A549 (cell line): ENCODE measurements at regions not wholly inside any gene's neighbourhood (a gene's known extent, or its start where the extent isn't known, plus 50 kb on each side); places are given as distances from the start of the nearest gene placed in this dataset.

Source experiments
- ATAC-seq, 2 experiments: fragments of 200-7000 bp in 1 of 2; fragments of >200 bp in 1 of 2; cut with Nextera tagmentation in 1 of 2; cut with Tn5 transposase in 1 of 2; 3 replicates each; pipeline versions ENCODE4 v1.8.0 to v1.9.1; 2018 to 2020; ENCODE audit warnings: mild to moderate bottlenecking in 1 of 2, moderate library complexity in 1 of 2
- CTCF ChIA-PET: fragments of 300-600 bp; sonication (Branson Sonifier 250); formaldehyde crosslinking; extraction: SDS; loops from one replicate; lab custom pipeline; 2021; ENCODE audit warnings: antibody characterized with exemption, inconsistent platforms; lab: Yijun Ruan, JAX
- POLR2A ChIA-PET: fragments of 350-600 bp; formaldehyde crosslinking; extraction: SDS; loops from one replicate; lab custom pipeline; 2021; ENCODE audit warnings: antibody characterized with exemption, inconsistent platforms; lab: Yijun Ruan, JAX
- DNase-seq, 2 experiments: peaks; one replicate each; pipeline versions ENCODE4 v3.0.0 to v3.0.0-alpha.2; 2011 to 2016; ENCODE audit warnings: low read depth in 1 of 2, low spot score in 1 of 2
- FAIRE-seq: peaks from 2 replicates; lab custom pipeline; 2011; peaks lifted over from hg19 to GRCh38; lab: Jason Lieb, UNC
- H3K27ac ChIP-seq, 2 experiments: fragments of >200 bp; sonication (Bioruptor Twin); formaldehyde crosslinking; 3 replicates each; pipeline ENCODE4 v1.5.1; 2016 to 2017
- H3K4me1 ChIP-seq: fragments of >200 bp; sonication (Bioruptor Twin); formaldehyde crosslinking; 3 replicates; pipeline ENCODE4 v1.6.1; 2016
- H3K4me2 ChIP-seq: fragments of >200 bp; sonication (Bioruptor Twin); formaldehyde crosslinking; 3 replicates; pipeline ENCODE4 v1.6.1; 2016
- H3K4me3 ChIP-seq: fragments of >200 bp; sonication (Bioruptor Twin); formaldehyde crosslinking; 3 replicates; pipeline ENCODE4 v1.5.1; 2016
- H3K9me3 ChIP-seq: fragments of >200 bp; sonication (Bioruptor Twin); formaldehyde crosslinking; 3 replicates; pipeline ENCODE4 v1.6.1; 2016
- CBX2 ChIP-seq: fragments of 200-600 bp; sonication (generic); IDR thresholded peaks from 2 replicates; pipeline ENCODE4 v1.6.1; 2016; ENCODE audit warnings: low read depth, mild to moderate bottlenecking, borderline replicate concordance
- CHD2 ChIP-seq: fragments of 150-350 bp; IDR thresholded peaks from 2 replicates; pipeline ENCODE4 v1.6.1; 2014; ENCODE audit warnings: low read length; ENCODE audit not compliant: partially characterized antibody
- CHD4 ChIP-seq: fragments of 200-600 bp; sonication (generic); IDR thresholded peaks from 2 replicates; pipeline ENCODE4 v1.6.1; 2016; ENCODE audit warnings: antibody characterized with exemption, mild to moderate bottlenecking, borderline replicate concordance
- FOSL2 ChIP-seq, 2 experiments: fragments of 450-650 bp in 1 of 2; fragments of >200 bp in 1 of 2; sonication (Bioruptor Twin) in 1 of 2; formaldehyde crosslinking; IDR thresholded peaks; 2 replicates each; pipeline versions ENCODE4 v1.5.0 to v1.6.1; 2016 to 2020; ENCODE audit warnings: mild to moderate bottlenecking in 1 of 2, moderate library complexity in 1 of 2
- GATA3 ChIP-seq: IDR thresholded peaks from 2 replicates; pipeline ENCODE4 v1.6.1; 2012; ENCODE audit warnings: borderline replicate concordance
- HDAC2 ChIP-seq: fragments of 200-600 bp; sonication (generic); IDR thresholded peaks from 2 replicates; pipeline ENCODE4 v1.6.1; 2016
- HOXB5 ChIP-seq: fragments of 250-450 bp; sonication (Bioruptor Pico); IDR thresholded peaks from 2 replicates; pipeline ENCODE4 v1.5.0; 2020; ENCODE audit warnings: mild to moderate bottlenecking, moderate library complexity
- JUN ChIP-seq, 2 experiments: fragments of >200 bp; sonication (Bioruptor Twin); formaldehyde crosslinking; IDR thresholded peaks; 2 replicates in 1 of 2; 3 replicates in 1 of 2; pipeline ENCODE4 v1.6.1; 2016 to 2017
- KDM1A ChIP-seq: fragments of 200-600 bp; sonication (generic); IDR thresholded peaks from 2 replicates; pipeline ENCODE4 v1.6.1; 2016; ENCODE audit warnings: low read depth, mild to moderate bottlenecking
- MYC ChIP-seq: IDR thresholded peaks from 2 replicates; pipeline ENCODE4 v1.6.1; 2012; ENCODE audit warnings: mild to moderate bottlenecking, inconsistent platforms, low read length, improper control_type of control experiment, borderline replicate concordance
- POLR2AphosphoS2 ChIP-seq: conservative IDR thresholded peaks from 2 replicates; pipeline ENCODE4 v1.6.1; 2012; ENCODE audit warnings: low read length, improper control_type of control experiment, inconsistent platforms
- RFX5 ChIP-seq: fragments of 450-650 bp; IDR thresholded peaks from 2 replicates; pipeline ENCODE4 v1.7.1; 2014; ENCODE audit warnings: antibody characterized with exemption, mild to moderate bottlenecking, moderate library complexity
- RNF2 ChIP-seq: fragments of 200-600 bp; sonication (generic); IDR thresholded peaks from 2 replicates; pipeline ENCODE4 v1.6.1; 2016; ENCODE audit warnings: low read depth, mild to moderate bottlenecking, antibody characterized with exemption, moderate library complexity, borderline replicate concordance
- SMC3 ChIP-seq: fragments of >200 bp; sonication (Bioruptor Twin); formaldehyde crosslinking; IDR thresholded peaks from 3 replicates; pipeline ENCODE4 v1.6.1; 2018; ENCODE audit warnings: inconsistent platforms
- TP53 ChIP-seq: fragments of 250-450 bp; sonication (Bioruptor Pico); IDR thresholded peaks from 2 replicates; pipeline ENCODE4 v1.5.0; 2021; ENCODE audit warnings: mild to moderate bottlenecking, moderate library complexity
- ZFP36 ChIP-seq: fragments of 450-650 bp; IDR thresholded peaks from 2 replicates; pipeline ENCODE4 v1.6.1; 2014; ENCODE audit warnings: borderline replicate concordance; ENCODE audit not compliant: partially characterized antibody
- ZSCAN20 ChIP-seq: fragments of 250-450 bp; sonication (Bioruptor Pico); IDR thresholded peaks from 2 replicates; pipeline ENCODE4 v1.8.0; 2022; ENCODE audit warnings: mild to moderate bottlenecking, moderate library complexity
- WGBS: methylation state at CpG from one replicate; pipeline ENCODE4 v1.1.6; 2017; ENCODE audit errors: missing lambda C conversion rate; 5-methylcytosine and 5-hydroxymethylcytosine counted together
- TF ChIP-seq, protein P1 (sequence below): IDR thresholded peaks from 2 replicates; pipeline ENCODE4 v1.6.1; 2012; ENCODE audit warnings: low read depth, borderline replicate concordance
- TF ChIP-seq, protein P2 (sequence below): fragments of >200 bp; sonication (Bioruptor Twin); formaldehyde crosslinking; IDR thresholded peaks from 3 replicates; pipeline ENCODE4 v1.5.1; 2016
- TF ChIP-seq, protein P3 (sequence below): fragments of 200-600 bp; sonication (generic); IDR thresholded peaks from 2 replicates; pipeline ENCODE4 v1.6.1; 2016; ENCODE audit warnings: antibody characterized with exemption, mild to moderate bottlenecking, moderate library complexity

DNA sequence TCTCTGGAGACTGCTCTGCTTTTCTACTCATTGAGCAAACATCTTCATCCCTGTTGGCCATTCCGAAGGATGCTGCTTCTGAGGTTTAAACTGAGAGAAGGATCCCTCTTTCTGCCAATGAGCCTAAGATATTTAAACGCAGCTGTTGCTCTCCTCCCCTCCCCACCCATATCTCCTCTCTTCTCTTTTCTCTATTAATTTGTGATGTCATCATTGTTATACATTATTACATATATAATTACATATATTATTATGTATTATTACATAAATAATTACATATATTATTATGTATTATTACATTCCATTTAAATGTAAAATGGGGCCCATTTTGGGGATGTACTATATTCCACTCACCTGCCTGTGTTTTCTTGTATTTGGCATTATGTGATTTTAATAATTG, 82.7 kb upstream of the JUN start:
- POLR2A ChIA-PET = no interaction called here
- H3K4me2 ChIP-seq = no peak overlapping the region
- ATAC-seq = no peak
- CTCF ChIA-PET = no interaction called here
- no peaks in the 10 kb centered on the region for H3K9me3 ChIP-seq
- WGBS = 94% methylated on average over 2 of the region's 2 CpGs
- H3K4me3 ChIP-seq = no peak overlapping the region
- no peak overlapping the region for H3K27ac ChIP-seq
- TF ChIP-seq TP53 (no peak), HDAC2 (no peak)
- DNase-seq = no peak
- FAIRE-seq = no peak
- peaks cover 6% of the 10 kb centered on the region; the same call in 1 of the 3 replicates for H3K4me1 ChIP-seq

DNA sequence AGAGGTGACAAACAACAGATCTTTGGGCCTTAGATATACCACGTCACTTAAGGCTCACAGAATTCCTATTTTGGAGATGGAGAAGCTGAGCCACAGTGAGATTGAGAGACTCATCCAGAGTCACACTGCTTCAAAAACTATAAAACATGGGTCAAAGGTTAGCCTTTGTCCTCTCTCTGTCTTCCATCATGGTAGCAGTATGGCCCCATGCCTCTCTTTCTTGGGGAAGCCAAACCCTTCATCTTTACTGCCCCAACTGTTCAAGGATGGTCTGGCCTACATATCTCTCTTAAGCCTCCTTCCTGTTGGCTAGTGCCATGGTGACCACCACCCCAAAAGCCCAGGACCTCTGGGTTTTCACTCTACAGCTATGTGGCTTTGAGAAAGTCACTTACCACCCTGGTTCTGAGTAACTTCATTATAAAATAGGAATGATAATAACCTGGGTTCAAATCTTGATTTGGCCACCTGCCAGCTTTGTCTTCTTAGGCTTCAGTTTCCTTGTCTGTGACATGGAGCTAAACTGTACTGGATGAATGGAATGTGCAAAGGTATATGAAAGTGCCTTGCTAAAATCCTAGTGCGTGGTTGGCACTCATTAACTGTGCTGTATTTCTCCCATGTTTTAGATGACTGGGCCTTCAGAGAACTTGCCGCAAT, 85.9 kb upstream of the JUN start:
- no peak for FAIRE-seq
- Histone ChIP-seq H3K4me3 (no peak overlapping the region), H3K4me1 (peaks cover 3% of the 10 kb centered on the region; the same call in 1 of the 3 replicates), H3K9me3 (no peaks in the 10 kb centered on the region), H3K4me2 (no peak overlapping the region), H3K27ac (no peak overlapping the region)
- ChIA-PET CTCF (no interaction called here), POLR2A (no interaction called here)
- TF ChIP-seq, protein P1, sequence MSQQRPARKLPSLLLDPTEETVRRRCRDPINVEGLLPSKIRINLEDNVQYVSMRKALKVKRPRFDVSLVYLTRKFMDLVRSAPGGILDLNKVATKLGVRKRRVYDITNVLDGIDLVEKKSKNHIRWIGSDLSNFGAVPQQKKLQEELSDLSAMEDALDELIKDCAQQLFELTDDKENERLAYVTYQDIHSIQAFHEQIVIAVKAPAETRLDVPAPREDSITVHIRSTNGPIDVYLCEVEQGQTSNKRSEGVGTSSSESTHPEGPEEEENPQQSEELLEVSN = no peak
- no peak for DNase-seq
- ATAC-seq = no peak
- 90% methylated on average over 3 of the region's 3 CpGs for WGBS

DNA sequence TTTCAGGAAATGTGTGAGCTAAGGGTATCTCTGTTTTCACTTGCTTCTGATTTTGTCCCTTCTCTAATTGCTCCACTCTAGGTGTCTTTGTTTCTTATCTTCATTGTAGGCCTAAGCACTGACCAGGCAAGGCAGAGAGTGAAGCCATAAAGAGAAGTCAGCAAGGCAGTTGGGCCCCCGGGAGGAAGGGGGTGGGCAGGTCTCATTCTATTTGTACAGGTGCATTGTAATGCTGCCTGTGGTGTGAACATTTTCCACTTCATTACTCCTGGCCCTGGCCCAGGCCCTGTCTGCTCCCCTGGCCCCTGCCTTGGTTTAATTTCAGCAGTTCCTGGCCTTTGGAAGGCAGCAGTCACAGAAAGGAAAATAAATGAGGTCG, 86.4 kb upstream of the JUN start:
- ChIA-PET CTCF (no interaction called here), POLR2A (no interaction called here)
- no peak for TF ChIP-seq SMC3
- no peak for TF ChIP-seq MYC
- TF ChIP-seq KDM1A = no peak
- no peak for TF ChIP-seq CHD4
- no peak for TF ChIP-seq ZSCAN20 (CRISPR knock-in tag)
- no peak for TF ChIP-seq HOXB5
- no peak for TF ChIP-seq FOSL2 (IDR thresholded peaks at IDR 0.05)
- TF ChIP-seq FOSL2 (CRISPR knock-in tag; IDR thresholded peaks at IDR 0.05) = no peak
- TF ChIP-seq, protein P2, sequence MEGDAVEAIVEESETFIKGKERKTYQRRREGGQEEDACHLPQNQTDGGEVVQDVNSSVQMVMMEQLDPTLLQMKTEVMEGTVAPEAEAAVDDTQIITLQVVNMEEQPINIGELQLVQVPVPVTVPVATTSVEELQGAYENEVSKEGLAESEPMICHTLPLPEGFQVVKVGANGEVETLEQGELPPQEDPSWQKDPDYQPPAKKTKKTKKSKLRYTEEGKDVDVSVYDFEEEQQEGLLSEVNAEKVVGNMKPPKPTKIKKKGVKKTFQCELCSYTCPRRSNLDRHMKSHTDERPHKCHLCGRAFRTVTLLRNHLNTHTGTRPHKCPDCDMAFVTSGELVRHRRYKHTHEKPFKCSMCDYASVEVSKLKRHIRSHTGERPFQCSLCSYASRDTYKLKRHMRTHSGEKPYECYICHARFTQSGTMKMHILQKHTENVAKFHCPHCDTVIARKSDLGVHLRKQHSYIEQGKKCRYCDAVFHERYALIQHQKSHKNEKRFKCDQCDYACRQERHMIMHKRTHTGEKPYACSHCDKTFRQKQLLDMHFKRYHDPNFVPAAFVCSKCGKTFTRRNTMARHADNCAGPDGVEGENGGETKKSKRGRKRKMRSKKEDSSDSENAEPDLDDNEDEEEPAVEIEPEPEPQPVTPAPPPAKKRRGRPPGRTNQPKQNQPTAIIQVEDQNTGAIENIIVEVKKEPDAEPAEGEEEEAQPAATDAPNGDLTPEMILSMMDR = no peak
- no peak for TF ChIP-seq JUN (IDR thresholded peaks at IDR 0.05)
- TF ChIP-seq POLR2AphosphoS2 = no peak
- no peak for TF ChIP-seq RFX5
- TF ChIP-seq RNF2 = no peak
- no peak for TF ChIP-seq CBX2
- TF ChIP-seq, protein P3, sequence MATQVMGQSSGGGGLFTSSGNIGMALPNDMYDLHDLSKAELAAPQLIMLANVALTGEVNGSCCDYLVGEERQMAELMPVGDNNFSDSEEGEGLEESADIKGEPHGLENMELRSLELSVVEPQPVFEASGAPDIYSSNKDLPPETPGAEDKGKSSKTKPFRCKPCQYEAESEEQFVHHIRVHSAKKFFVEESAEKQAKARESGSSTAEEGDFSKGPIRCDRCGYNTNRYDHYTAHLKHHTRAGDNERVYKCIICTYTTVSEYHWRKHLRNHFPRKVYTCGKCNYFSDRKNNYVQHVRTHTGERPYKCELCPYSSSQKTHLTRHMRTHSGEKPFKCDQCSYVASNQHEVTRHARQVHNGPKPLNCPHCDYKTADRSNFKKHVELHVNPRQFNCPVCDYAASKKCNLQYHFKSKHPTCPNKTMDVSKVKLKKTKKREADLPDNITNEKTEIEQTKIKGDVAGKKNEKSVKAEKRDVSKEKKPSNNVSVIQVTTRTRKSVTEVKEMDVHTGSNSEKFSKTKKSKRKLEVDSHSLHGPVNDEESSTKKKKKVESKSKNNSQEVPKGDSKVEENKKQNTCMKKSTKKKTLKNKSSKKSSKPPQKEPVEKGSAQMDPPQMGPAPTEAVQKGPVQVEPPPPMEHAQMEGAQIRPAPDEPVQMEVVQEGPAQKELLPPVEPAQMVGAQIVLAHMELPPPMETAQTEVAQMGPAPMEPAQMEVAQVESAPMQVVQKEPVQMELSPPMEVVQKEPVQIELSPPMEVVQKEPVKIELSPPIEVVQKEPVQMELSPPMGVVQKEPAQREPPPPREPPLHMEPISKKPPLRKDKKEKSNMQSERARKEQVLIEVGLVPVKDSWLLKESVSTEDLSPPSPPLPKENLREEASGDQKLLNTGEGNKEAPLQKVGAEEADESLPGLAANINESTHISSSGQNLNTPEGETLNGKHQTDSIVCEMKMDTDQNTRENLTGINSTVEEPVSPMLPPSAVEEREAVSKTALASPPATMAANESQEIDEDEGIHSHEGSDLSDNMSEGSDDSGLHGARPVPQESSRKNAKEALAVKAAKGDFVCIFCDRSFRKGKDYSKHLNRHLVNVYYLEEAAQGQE = no peak
- no peak for TF ChIP-seq CHD2
- no peak for TF ChIP-seq ZFP36
- no peak for TF ChIP-seq GATA3
- Histone ChIP-seq H3K4me2 (no peak overlapping the region), H3K4me1 (peaks cover 7% of the 10 kb centered on the region; the same call in 1 of the 3 replicates), H3K9me3 (no peaks in the 10 kb centered on the region), H3K4me3 (no peak overlapping the region), H3K27ac (no peak overlapping the region; a peak in 1 of 6 replicates)
- 68% methylated on average over 2 of the region's 2 CpGs for WGBS
- DNase-seq = no peak
- no peak for ATAC-seq
- no peak for FAIRE-seq
